HG03135 (cell line): ENCODE measurements at regions not wholly inside any gene's neighbourhood (a gene's known extent, or its start where the extent isn't known, plus 50 kb on each side); places are given as distances from the start of the nearest gene placed in this dataset.

Experiments
- ATAC-seq: cut with Tn5 transposase; IDR thresholded peaks from one replicate; pipeline ENCODE4 v1.9.1; 2021; ENCODE audit warnings: mild to moderate bottlenecking, moderate library complexity; ENCODE audit not compliant: unreplicated experiment

GRCh38 chr3:3579658-3580057 lies 219.6 kb upstream of the LRRN1 start:
- no peak for ATAC-seq

- ATAC-seq = no peak
Observed at GRCh38 chr3:3578718-3579117, 220.5 kb upstream of the LRRN1 start.

GRCh38 chr3:3577823-3578222 lies 221.4 kb upstream of the LRRN1 start:
- ATAC-seq = no peak

GRCh38 chr3:3573341-3573740 lies 225.9 kb upstream of the LRRN1 start:
- no peak for ATAC-seq

- no peak for ATAC-seq
Observed at GRCh38 chr3:3560591-3561311, 238.5 kb upstream of the LRRN1 start.

- ATAC-seq = no peak
Observed at GRCh38 chr3:3559786-3560185, 239.4 kb upstream of the LRRN1 start.

- no peak for ATAC-seq
Observed at GRCh38 chr3:3556078-3556477, 243.2 kb upstream of the LRRN1 start.

- ATAC-seq = no peak
Observed at GRCh38 chr3:3553236-3553635, 246.0 kb upstream of the LRRN1 start.

- ATAC-seq = no peak
Observed at GRCh38 chr3:3552761-3553160, 246.5 kb upstream of the LRRN1 start.

- no peak for ATAC-seq
Observed at GRCh38 chr3:3551981-3552380, 247.2 kb upstream of the LRRN1 start.

- ATAC-seq = no peak
Observed at GRCh38 chr3:3545360-3545759, 253.9 kb upstream of the LRRN1 start.

GRCh38 chr3:3538451-3538850 lies 260.8 kb upstream of the LRRN1 start:
- ATAC-seq = no peak

GRCh38 chr3:3532508-3532907 lies 266.7 kb upstream of the LRRN1 start:
- ATAC-seq = no peak

GRCh38 chr3:3531476-3531875 lies 267.8 kb upstream of the LRRN1 start:
- ATAC-seq = no peak

GRCh38 chr3:3519266-3519665 lies 280.0 kb upstream of the LRRN1 start:
- ATAC-seq = no peak

GRCh38 chr3:3516996-3517395 lies 282.2 kb upstream of the LRRN1 start:
- ATAC-seq = no peak

- ATAC-seq = no peak
Observed at GRCh38 chr3:3516384-3516783, 282.8 kb upstream of the LRRN1 start.

- ATAC-seq = no peak
Observed at GRCh38 chr3:3509665-3510064, 289.6 kb upstream of the LRRN1 start.

GRCh38 chr3:3504686-3505085 lies 294.5 kb upstream of the LRRN1 start:
- no peak for ATAC-seq

GRCh38 chr3:3503411-3503810 lies 295.8 kb upstream of the LRRN1 start:
- no peak for ATAC-seq

- ATAC-seq = no peak
Observed at GRCh38 chr3:3499987-3500386, 299.2 kb upstream of the LRRN1 start.

- ATAC-seq = no peak
Observed at GRCh38 chr3:3499012-3499562, 300.1 kb upstream of the LRRN1 start.

GRCh38 chr3:3495611-3496010 lies 303.6 kb upstream of the LRRN1 start:
- ATAC-seq = no peak
